GM23338 (cell line): ENCODE measurements at regions not wholly inside any gene's neighbourhood (a gene's known extent, or its start where the extent isn't known, plus 50 kb on each side); places are given as distances from the start of the nearest gene placed in this dataset.

Experiments used
- ATAC-seq: fragments of 200-7000 bp; cut with Tn5 transposase; 3 replicates; pipeline ENCODE4 v1.9.1; 2020
- DNase-seq: peaks from one replicate; pipeline ENCODE4 v3.0.0-alpha.2; 2015; ENCODE audit warnings: low spot score
- H2AFZ ChIP-seq: fragments of 200-600 bp; sonication (generic); 2 replicates; pipeline ENCODE4 v1.8.0; 2016; ENCODE audit warnings: antibody characterized with exemption, mild to moderate bottlenecking, moderate library complexity
- H3F3A ChIP-seq: fragments of 200-600 bp; sonication (generic); replicated peaks from 2 replicates; pipeline ENCODE4 v1.8.0; 2017; ENCODE audit warnings: antibody characterized with exemption, mixed run types, low read depth
- H3K27ac ChIP-seq: fragments of 200-600 bp; sonication (generic); 2 replicates; pipeline ENCODE4 v1.6.1; 2016; ENCODE audit warnings: low read depth
- H3K27me3 ChIP-seq: fragments of 200-600 bp; sonication (generic); 2 replicates; pipeline ENCODE4 v1.8.0; 2016; ENCODE audit warnings: mild to moderate bottlenecking, mixed run types, moderate library complexity; ENCODE audit not compliant: insufficient read depth
- H3K36me3 ChIP-seq: fragments of 200-600 bp; sonication (generic); 2 replicates; pipeline ENCODE4 v1.8.0; 2016; ENCODE audit warnings: mild to moderate bottlenecking; ENCODE audit not compliant: insufficient read depth
- H3K4me1 ChIP-seq: fragments of 200-600 bp; sonication (generic); 2 replicates; pipeline ENCODE4 v1.8.0; 2016; ENCODE audit warnings: mild to moderate bottlenecking, moderate library complexity; ENCODE audit not compliant: insufficient read depth
- H3K4me2 ChIP-seq: fragments of 200-600 bp; sonication (generic); 2 replicates; pipeline ENCODE4 v1.7.1; 2017; ENCODE audit warnings: mixed run types
- H3K4me3 ChIP-seq: fragments of 200-600 bp; sonication (generic); 2 replicates; pipeline ENCODE4 v1.6.1; 2016; ENCODE audit warnings: mixed run types
- H3K79me2 ChIP-seq: fragments of 200-600 bp; sonication (generic); replicated peaks from 2 replicates; pipeline ENCODE4 v1.8.0; 2017; ENCODE audit warnings: mild to moderate bottlenecking; ENCODE audit not compliant: insufficient read depth
- H3K9me2 ChIP-seq: fragments of 200-600 bp; sonication (generic); 2 replicates; pipeline ENCODE4 v1.8.0; 2017; ENCODE audit not compliant: insufficient read depth
- H4K20me1 ChIP-seq: fragments of 200-600 bp; sonication (generic); replicated peaks from 2 replicates; pipeline ENCODE4 v1.8.0; 2017; ENCODE audit warnings: mild to moderate bottlenecking; ENCODE audit not compliant: insufficient read depth
- H3K27ac Mint-ChIP-seq: 2 replicates; pipeline ENCODE4 v1.8.0; 2020; ENCODE audit warnings: inconsistent platforms, mild to moderate bottlenecking, moderate library complexity, mixed read lengths
- H3K27me3 Mint-ChIP-seq: 3 replicates; pipeline ENCODE4 v1.8.0; 2022; ENCODE audit warnings: low read depth, mild to moderate bottlenecking, moderate library complexity, mixed read lengths, inconsistent platforms; ENCODE audit not compliant: insufficient read depth, poor library complexity
- H3K36me3 Mint-ChIP-seq: 3 replicates; pipeline ENCODE4 v1.8.0; 2021; ENCODE audit warnings: low read depth, mild to moderate bottlenecking, inconsistent platforms, moderate library complexity, mixed read lengths
- H3K4me1 Mint-ChIP-seq: 3 replicates; pipeline ENCODE4 v1.8.0; 2020; ENCODE audit warnings: mild to moderate bottlenecking, inconsistent platforms, mixed read lengths
- H3K4me3 Mint-ChIP-seq: 3 replicates; pipeline ENCODE4 v1.8.0; 2021; ENCODE audit warnings: moderate library complexity, mild to moderate bottlenecking, inconsistent platforms, mixed read lengths
- H3K9me3 Mint-ChIP-seq: 3 replicates; pipeline ENCODE4 v1.8.0; 2020; ENCODE audit warnings: moderate library complexity, mild to moderate bottlenecking, inconsistent platforms, mixed read lengths
- CREB1 ChIP-seq: fragments of 250-450 bp; sonication (Bioruptor Pico); IDR thresholded peaks from 2 replicates; pipeline ENCODE4 v1.5.0; 2020; ENCODE audit warnings: low read depth, mild to moderate bottlenecking, moderate library complexity
- CTCF ChIP-seq, 2 experiments: fragments of 200-600 bp in 1 of 2; sonication (generic) in 1 of 2; conservative IDR thresholded peaks; 2 replicates each; pipeline versions ENCODE4 v1.5.1 to v1.6.1; 2016 to 2017; ENCODE audit warnings: antibody characterized with exemption in 2 of 2, low read depth in 2 of 2, mild to moderate bottlenecking in 2 of 2, moderate library complexity in 1 of 2
- ETS1 ChIP-seq: IDR thresholded peaks from 2 replicates; pipeline ENCODE4 v1.6.1; 2016; ENCODE audit warnings: antibody characterized with exemption
- EZH2 ChIP-seq: fragments of 200-600 bp; sonication (generic); IDR thresholded peaks from one replicate; pipeline ENCODE4 v1.8.0; 2017; ENCODE audit warnings: antibody characterized with exemption, mild to moderate bottlenecking, low read depth; ENCODE audit not compliant: unreplicated experiment
- EZH2phosphoT487 ChIP-seq: fragments of 200-600 bp; sonication (generic); IDR thresholded peaks from one replicate; pipeline ENCODE4 v1.8.1; 2018; ENCODE audit warnings: antibody characterized with exemption; ENCODE audit not compliant: unreplicated experiment
- JUNB ChIP-seq: IDR thresholded peaks from one replicate; pipeline ENCODE4 v1.6.1; 2016; ENCODE audit warnings: antibody characterized with exemption; ENCODE audit not compliant: unreplicated experiment
- NANOG ChIP-seq: IDR thresholded peaks from 2 replicates; pipeline ENCODE4 v1.6.1; 2016; ENCODE audit warnings: antibody characterized with exemption, borderline replicate concordance
- POLR2AphosphoS5 ChIP-seq: IDR thresholded peaks from 2 replicates; pipeline ENCODE4 v1.6.1; 2016; ENCODE audit warnings: antibody characterized with exemption, low read depth
- REST ChIP-seq: IDR thresholded peaks from one replicate; pipeline ENCODE4 v1.6.1; 2018; ENCODE audit warnings: antibody characterized with exemption; ENCODE audit not compliant: unreplicated experiment
- STAT1 ChIP-seq: IDR thresholded peaks from one replicate; pipeline ENCODE4 v1.6.1; 2016; ENCODE audit warnings: antibody characterized with exemption; ENCODE audit not compliant: unreplicated experiment
- ZNF114 ChIP-seq: fragments of 250-450 bp; sonication (Bioruptor Pico); IDR thresholded peaks from 2 replicates; pipeline ENCODE4 v1.5.0; 2020; ENCODE audit warnings: mild to moderate bottlenecking, moderate library complexity
- ZNF331 ChIP-seq: fragments of 250-450 bp; sonication (Bioruptor Pico); IDR thresholded peaks from 2 replicates; pipeline ENCODE4 v1.5.0; 2020; ENCODE audit warnings: low read depth, mild to moderate bottlenecking, moderate library complexity
- ZNF462 ChIP-seq: fragments of 250-450 bp; sonication (Bioruptor Pico); IDR thresholded peaks from 2 replicates; pipeline ENCODE4 v1.5.0; 2020; ENCODE audit warnings: mild to moderate bottlenecking, moderate library complexity

DNA sequence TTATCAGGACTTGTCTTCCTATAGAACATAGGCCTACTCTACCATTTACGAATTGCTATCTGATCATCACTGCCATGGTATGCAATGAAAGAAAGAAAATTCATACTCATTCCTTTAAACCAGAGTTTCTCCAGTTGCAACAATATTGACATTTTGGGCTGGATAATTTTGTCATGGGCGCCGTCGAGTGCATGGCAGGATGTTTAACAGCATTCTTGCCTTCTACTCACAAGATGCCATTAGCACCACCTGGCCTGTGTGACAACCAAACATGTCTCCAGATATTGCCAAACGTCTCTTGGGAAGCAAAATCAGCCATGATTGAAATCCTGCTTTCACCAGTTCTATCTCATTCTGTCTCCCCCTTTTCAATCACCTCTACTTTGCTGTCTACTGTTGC lies 63.6 kb upstream of the ARHGAP24 start:
- H3K36me3 Mint-ChIP-seq, result no peaks in the 10 kb centered on the region
- Histone ChIP-seq H3K27ac (no peak overlapping the region), H3K36me3 (no peaks in the 10 kb centered on the region), H3K4me2 (no peak overlapping the region), H3K9me2 (no peaks in the 10 kb centered on the region), H3K4me1 (no peaks in the 10 kb centered on the region), H3K27me3 (no peaks in the 10 kb centered on the region), H4K20me1 (no peaks in the 10 kb centered on the region), H3F3A (no peaks in the 10 kb centered on the region), H3K79me2 (no peaks in the 10 kb centered on the region), H3K4me3 (no peak overlapping the region), H2AFZ (no peak overlapping the region)
- no peaks in the 10 kb centered on the region for H3K27me3 Mint-ChIP-seq
- H3K4me3 Mint-ChIP-seq, result no peak overlapping the region
- H3K4me1 Mint-ChIP-seq, result no peaks in the 10 kb centered on the region
- H3K9me3 Mint-ChIP-seq, result no peaks in the 10 kb centered on the region
- ATAC-seq, result no peak
- H3K27ac Mint-ChIP-seq, result no peak overlapping the region
- no peak for TF ChIP-seq ZNF462 (CRISPR knock-in tag)
- no peak for TF ChIP-seq CREB1
- no peak for TF ChIP-seq JUNB
- TF ChIP-seq ETS1, result no peak
- TF ChIP-seq NANOG, result no peak
- TF ChIP-seq POLR2AphosphoS5, result no peak
- no peak for TF ChIP-seq EZH2phosphoT487
- TF ChIP-seq CTCF (conservative IDR thresholded peaks at IDR 0.05; ENCODE audit: low read depth in 2 of 2), result no peak
- no peak for TF ChIP-seq EZH2
- no peak for TF ChIP-seq ZNF331 (CRISPR knock-in tag)
- TF ChIP-seq STAT1, result no peak
- TF ChIP-seq ZNF114 (CRISPR knock-in tag), result no peak
- no peak for TF ChIP-seq REST
- no peak for DNase-seq
